ENCODE measurements at regions not wholly inside any gene's neighbourhood (a gene's known extent, or its start where the extent isn't known, plus 50 kb on each side); places are given as distances from the start of the nearest gene placed in this dataset.

GRCh38 chr5:107325866-107326265 is 344.9 kb downstream of the EFNA5 start:
- H3K27me3 ChIP-seq = no peaks in the 10 kb centered on the region
- H3K9me3 ChIP-seq (ENCODE audit: low read depth) = no peaks in the 10 kb centered on the region
- H3K4me1 ChIP-seq (ENCODE audit: insufficient read depth) = no peaks in the 10 kb centered on the region
- H3K4me2 ChIP-seq = no peak overlapping the region
- H2AFZ ChIP-seq = no peak overlapping the region
- H4K20me1 ChIP-seq (ENCODE audit: insufficient read depth, poor library complexity, severe bottlenecking) = no peaks in the 10 kb centered on the region
- no peaks in the 10 kb centered on the region for H3K79me2 ChIP-seq
- WGBS (ENCODE audit: low lambda C conversion rate, missing lambda C conversion rate) = 90% methylated on average over 4 of the region's 4 CpGs
- H3K9me2 ChIP-seq (replicated peaks; ENCODE audit: insufficient read depth) = no peaks in the 10 kb centered on the region
- no peak for DNase-seq (ENCODE audit: low spot score)
- no peaks in the 10 kb centered on the region for H3K36me3 ChIP-seq (replicated peaks; ENCODE audit: insufficient read depth, low read depth)
- no peak overlapping the region for H3K4me3 ChIP-seq
- TF ChIP-seq CTCF (IDR thresholded peaks at IDR 0.05; ENCODE audit: poor library complexity) = no peak
- TF ChIP-seq EZH2phosphoT487 (IDR thresholded peaks at IDR 0.05; ENCODE audit: low read depth, severe bottlenecking, unreplicated experiment) = no peak
- TF ChIP-seq EZH2 (IDR thresholded peaks at IDR 0.05; ENCODE audit: borderline replicate concordance) = no peak
- H3K27ac ChIP-seq = no peak overlapping the region

DNA sequence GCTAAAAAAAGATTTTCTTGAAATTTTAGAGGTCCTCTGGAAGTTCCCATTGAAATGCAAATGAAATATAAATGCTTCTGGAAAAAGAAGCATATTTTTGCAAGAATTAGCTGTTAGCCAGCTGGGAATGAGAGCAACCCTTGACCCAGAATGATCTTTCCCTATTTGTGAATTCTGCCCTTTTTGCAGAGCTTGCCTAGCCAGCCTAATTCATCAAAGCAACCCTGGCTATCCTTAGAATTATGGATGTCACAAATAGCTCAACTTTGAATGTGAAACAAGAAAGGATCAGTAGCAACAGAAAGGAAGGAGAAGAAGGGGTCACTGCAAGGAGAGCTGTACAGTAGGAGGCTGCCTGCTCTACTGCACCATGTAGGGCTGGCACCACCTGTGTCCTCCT is 345.9 kb downstream of the EFNA5 start:
- H3K9me3 ChIP-seq (ENCODE audit: low read depth) = no peaks in the 10 kb centered on the region

GRCh38 chr5:107324071-107324470 is 346.7 kb downstream of the EFNA5 start:
- H3K27me3 ChIP-seq = no peaks in the 10 kb centered on the region
- H2AFZ ChIP-seq = no peak overlapping the region
- H3K27ac ChIP-seq = no peak overlapping the region
- H3K36me3 ChIP-seq (replicated peaks; ENCODE audit: insufficient read depth, low read depth) = no peaks in the 10 kb centered on the region
- no peak for DNase-seq (ENCODE audit: low spot score)
- TF ChIP-seq CTCF (IDR thresholded peaks at IDR 0.05; ENCODE audit: poor library complexity) = no peak
- no peak for TF ChIP-seq EZH2phosphoT487 (IDR thresholded peaks at IDR 0.05; ENCODE audit: low read depth, severe bottlenecking, unreplicated experiment)
- TF ChIP-seq EZH2 (IDR thresholded peaks at IDR 0.05; ENCODE audit: borderline replicate concordance) = no peak
- no peaks in the 10 kb centered on the region for H3K4me1 ChIP-seq (ENCODE audit: insufficient read depth)
- H3K9me2 ChIP-seq (replicated peaks; ENCODE audit: insufficient read depth) = no peaks in the 10 kb centered on the region
- peak overlapping the region; percentile 6 for H3K4me2 ChIP-seq
- H3K4me3 ChIP-seq = no peak overlapping the region
- WGBS (ENCODE audit: low lambda C conversion rate, missing lambda C conversion rate) = 83% methylated on average over 1 of the region's 1 CpG
- no peaks in the 10 kb centered on the region for H3K9me3 ChIP-seq (ENCODE audit: low read depth)
- H3K79me2 ChIP-seq = no peaks in the 10 kb centered on the region
- no peaks in the 10 kb centered on the region for H4K20me1 ChIP-seq (ENCODE audit: insufficient read depth, poor library complexity, severe bottlenecking)

More for the DNA sequence above, 345.9 kb downstream of the EFNA5 start:
- H3K9me2 ChIP-seq (replicated peaks; ENCODE audit: insufficient read depth) = no peaks in the 10 kb centered on the region
- H3K4me3 ChIP-seq = no peak overlapping the region
- H3K4me2 ChIP-seq = no peak overlapping the region
- H4K20me1 ChIP-seq (ENCODE audit: insufficient read depth, poor library complexity, severe bottlenecking) = no peaks in the 10 kb centered on the region
- no peaks in the 10 kb centered on the region for H3K27me3 ChIP-seq
- H2AFZ ChIP-seq = no peak overlapping the region
- H3K36me3 ChIP-seq (replicated peaks; ENCODE audit: insufficient read depth, low read depth) = no peaks in the 10 kb centered on the region
- H3K79me2 ChIP-seq = no peaks in the 10 kb centered on the region
- H3K4me1 ChIP-seq (ENCODE audit: insufficient read depth) = no peaks in the 10 kb centered on the region
- no peak overlapping the region for H3K27ac ChIP-seq
- no peak for DNase-seq (ENCODE audit: low spot score)
- no peak for TF ChIP-seq EZH2phosphoT487 (IDR thresholded peaks at IDR 0.05; ENCODE audit: low read depth, severe bottlenecking, unreplicated experiment)
- no peak for TF ChIP-seq CTCF (IDR thresholded peaks at IDR 0.05; ENCODE audit: poor library complexity)
- no peak for TF ChIP-seq EZH2 (IDR thresholded peaks at IDR 0.05; ENCODE audit: borderline replicate concordance)

- H4K20me1 ChIP-seq (ENCODE audit: insufficient read depth, poor library complexity, severe bottlenecking) = no peaks in the 10 kb centered on the region
- no peaks in the 10 kb centered on the region for H3K79me2 ChIP-seq
- H2AFZ ChIP-seq = no peak overlapping the region
- no peak overlapping the region for H3K27ac ChIP-seq
- H3K4me2 ChIP-seq = peak overlapping the region; percentile 6
- no peaks in the 10 kb centered on the region for H3K9me3 ChIP-seq (ENCODE audit: low read depth)
- H3K4me1 ChIP-seq (ENCODE audit: insufficient read depth) = no peaks in the 10 kb centered on the region
- WGBS (ENCODE audit: low lambda C conversion rate, missing lambda C conversion rate) = 66% methylated on average over 6 of the region's 6 CpGs
- no peaks in the 10 kb centered on the region for H3K9me2 ChIP-seq (replicated peaks; ENCODE audit: insufficient read depth)
- DNase-seq (ENCODE audit: low spot score) = no peak
- no peaks in the 10 kb centered on the region for H3K27me3 ChIP-seq
- H3K36me3 ChIP-seq (replicated peaks; ENCODE audit: insufficient read depth, low read depth) = no peaks in the 10 kb centered on the region
- no peak overlapping the region for H3K4me3 ChIP-seq
- TF ChIP-seq CTCF (IDR thresholded peaks at IDR 0.05; ENCODE audit: poor library complexity) = no peak
- no peak for TF ChIP-seq EZH2 (IDR thresholded peaks at IDR 0.05; ENCODE audit: borderline replicate concordance)
- TF ChIP-seq EZH2phosphoT487 (IDR thresholded peaks at IDR 0.05; ENCODE audit: low read depth, severe bottlenecking, unreplicated experiment) = no peak
Observed at GRCh38 chr5:107323536-107323935, 347.2 kb downstream of the EFNA5 start.
